Left kidney (tissue), 1 donor: ENCODE measurements at regions not wholly inside any gene's neighbourhood (a gene's known extent, or its start where the extent isn't known, plus 50 kb on each side); places are given as distances from the start of the nearest gene placed in this dataset.

ENCODE experiments used
- DNase-seq: peaks from one replicate; pipeline ENCODE4 v3.0.0-alpha.2; 2013

- DNase-seq: no peak
Observed at GRCh38 chr20:23279836-23280235, 70.8 kb upstream of the NXT1 start.

GRCh38 chr20:23278172-23278571, 72.4 kb upstream of the NXT1 start:
- no peak for DNase-seq

GRCh38 chr20:23277316-23277715, 73.3 kb upstream of the NXT1 start:
- no peak for DNase-seq

- no peak for DNase-seq
Observed at GRCh38 chr20:23273776-23274175, 76.8 kb upstream of the NXT1 start.

GRCh38 chr20:23272176-23273029, 78.2 kb upstream of the NXT1 start:
- DNase-seq: no peak

GRCh38 chr20:23270382-23270911, 80.1 kb upstream of the NXT1 start:
- DNase-seq: no peak

- DNase-seq: no peak
Observed at GRCh38 chr20:23269954-23270353, 80.6 kb upstream of the NXT1 start.

- no peak for DNase-seq
Observed at GRCh38 chr20:23268792-23269354, 81.7 kb upstream of the NXT1 start.

- DNase-seq: no peak
Observed at GRCh38 chr20:23267909-23268308, 82.7 kb upstream of the NXT1 start.

GRCh38 chr20:23266530-23267398, 83.8 kb upstream of the NXT1 start:
- no peak for DNase-seq

- no peak for DNase-seq
Observed at GRCh38 chr20:23265226-23265625, 85.4 kb upstream of the NXT1 start.

- DNase-seq: no peak
Observed at GRCh38 chr20:23264545-23264944, 86.0 kb upstream of the NXT1 start.

GRCh38 chr20:23260181-23260840, 90.3 kb upstream of the NXT1 start:
- DNase-seq: no peak

GRCh38 chr20:23258747-23259121, 91.9 kb upstream of the NXT1 start:
- no peak for DNase-seq

- DNase-seq: no peak
Observed at GRCh38 chr20:23257848-23258746, 92.5 kb upstream of the NXT1 start.

GRCh38 chr20:23257106-23257761, 93.4 kb upstream of the NXT1 start:
- no peak for DNase-seq

- DNase-seq: no peak
Observed at GRCh38 chr20:23255716-23256385, 94.7 kb upstream of the NXT1 start.

GRCh38 chr20:23255106-23255505, 95.5 kb upstream of the NXT1 start:
- DNase-seq: no peak

- DNase-seq: no peak
Observed at GRCh38 chr20:23254505-23254904, 96.1 kb upstream of the NXT1 start.

GRCh38 chr20:23254034-23254433, 96.6 kb upstream of the NXT1 start:
- DNase-seq: no peak
